Activated T-helper 17 cell treated with anti-CD3 and anti-CD28 coated beads, Interleukin-2, amount 50 U/mL, for 72 hours (primary cell): ENCODE measurements at regions not wholly inside any gene's neighbourhood (a gene's known extent, or its start where the extent isn't known, plus 50 kb on each side); places are given as distances from the start of the nearest gene placed in this dataset.

Source experiments
- ATAC-seq: fragments of 150-1000 bp; cut with Tn5 transposase; replicated peaks from 2 replicates; pipeline ENCODE4 v1.10.0; 2021; ENCODE audit warnings: mild to moderate bottlenecking, moderate library complexity
- H3K27ac Mint-ChIP-seq: one replicate; pipeline ENCODE4 v1.8.0; 2022; ENCODE audit warnings: mixed read lengths
- H3K27me3 Mint-ChIP-seq: one replicate; pipeline ENCODE4 v1.8.0; 2022; ENCODE audit warnings: mixed read lengths
- H3K36me3 Mint-ChIP-seq: one replicate; pipeline ENCODE4 v1.8.0; 2022; ENCODE audit warnings: low read depth, mild to moderate bottlenecking, mixed read lengths
- H3K4me1 Mint-ChIP-seq: one replicate; pipeline ENCODE4 v1.8.0; 2022; ENCODE audit warnings: mixed read lengths
- H3K4me3 Mint-ChIP-seq: one replicate; pipeline ENCODE4 v1.8.0; 2022; ENCODE audit warnings: mild to moderate bottlenecking, mixed read lengths
- H3K9me3 Mint-ChIP-seq: one replicate; pipeline ENCODE4 v1.8.0; 2022; ENCODE audit warnings: mixed read lengths

GRCh38 chr2:146458585-146458984 lies 1386.2 kb upstream of the ACVR2A start:
- H3K27me3 Mint-ChIP-seq, result no peaks in the 10 kb centered on the region
- no peak for ATAC-seq
- H3K9me3 Mint-ChIP-seq, result peaks cover 8% of the 10 kb centered on the region

GRCh38 chr2:146457221-146457620 lies 1387.6 kb upstream of the ACVR2A start:
- Mint-ChIP-seq H3K27me3 (no peaks in the 10 kb centered on the region), H3K9me3 (peaks cover 7% of the 10 kb centered on the region), H3K36me3 (no peaks in the 10 kb centered on the region), H3K4me1 (no peaks in the 10 kb centered on the region), H3K27ac (no peak overlapping the region), H3K4me3 (no peak overlapping the region)
- ATAC-seq, result no peak

More at GRCh38 chr2:146458585-146458984, 1386.2 kb upstream of the ACVR2A start:
- H3K4me3 Mint-ChIP-seq, result no peak overlapping the region
- H3K36me3 Mint-ChIP-seq, result no peaks in the 10 kb centered on the region
- H3K27ac Mint-ChIP-seq, result no peak overlapping the region
- no peaks in the 10 kb centered on the region for H3K4me1 Mint-ChIP-seq

GRCh38 chr2:146455325-146455724 lies 1389.5 kb upstream of the ACVR2A start:
- Mint-ChIP-seq H3K4me3 (no peak overlapping the region), H3K27ac (no peak overlapping the region), H3K4me1 (no peaks in the 10 kb centered on the region), H3K36me3 (no peaks in the 10 kb centered on the region), H3K27me3 (no peaks in the 10 kb centered on the region), H3K9me3 (no peaks in the 10 kb centered on the region)
- ATAC-seq, result no peak

- Mint-ChIP-seq H3K9me3 (no peaks in the 10 kb centered on the region), H3K4me1 (no peaks in the 10 kb centered on the region), H3K36me3 (no peaks in the 10 kb centered on the region), H3K27ac (no peak overlapping the region), H3K27me3 (no peaks in the 10 kb centered on the region), H3K4me3 (no peak overlapping the region)
- no peak for ATAC-seq
Measured at GRCh38 chr2:146451972-146452371, 1392.9 kb upstream of the ACVR2A start.

GRCh38 chr2:146450131-146450530 lies 1394.7 kb upstream of the ACVR2A start:
- H3K4me3 Mint-ChIP-seq, result no peak overlapping the region
- no peaks in the 10 kb centered on the region for H3K36me3 Mint-ChIP-seq
- no peaks in the 10 kb centered on the region for H3K4me1 Mint-ChIP-seq
- no peak for ATAC-seq
- H3K27me3 Mint-ChIP-seq, result no peaks in the 10 kb centered on the region
- H3K9me3 Mint-ChIP-seq, result no peaks in the 10 kb centered on the region
- H3K27ac Mint-ChIP-seq, result no peak overlapping the region

GRCh38 chr2:146444987-146445386 lies 1399.8 kb upstream of the ACVR2A start:
- Mint-ChIP-seq H3K27me3 (no peaks in the 10 kb centered on the region), H3K9me3 (no peaks in the 10 kb centered on the region), H3K36me3 (no peaks in the 10 kb centered on the region), H3K4me3 (no peak overlapping the region), H3K4me1 (no peaks in the 10 kb centered on the region), H3K27ac (no peak overlapping the region)
- no peak for ATAC-seq

- H3K27me3 Mint-ChIP-seq, result no peaks in the 10 kb centered on the region
- no peak overlapping the region for H3K27ac Mint-ChIP-seq
- H3K36me3 Mint-ChIP-seq, result no peaks in the 10 kb centered on the region
- ATAC-seq, result no peak
- no peaks in the 10 kb centered on the region for H3K4me1 Mint-ChIP-seq
- H3K4me3 Mint-ChIP-seq, result no peak overlapping the region
- no peaks in the 10 kb centered on the region for H3K9me3 Mint-ChIP-seq
Measured at GRCh38 chr2:146444085-146444484, 1400.7 kb upstream of the ACVR2A start.

- peaks cover 4% of the 10 kb centered on the region for H3K9me3 Mint-ChIP-seq
- no peaks in the 10 kb centered on the region for H3K36me3 Mint-ChIP-seq
- no peaks in the 10 kb centered on the region for H3K4me1 Mint-ChIP-seq
- H3K27me3 Mint-ChIP-seq, result no peaks in the 10 kb centered on the region
- ATAC-seq, result no peak
- H3K27ac Mint-ChIP-seq, result no peak overlapping the region
- H3K4me3 Mint-ChIP-seq, result no peak overlapping the region
Measured at GRCh38 chr2:146438246-146438645, 1406.6 kb upstream of the ACVR2A start.

GRCh38 chr2:146437712-146438111 lies 1407.1 kb upstream of the ACVR2A start:
- H3K36me3 Mint-ChIP-seq, result no peaks in the 10 kb centered on the region
- H3K27me3 Mint-ChIP-seq, result no peaks in the 10 kb centered on the region
- H3K4me1 Mint-ChIP-seq, result no peaks in the 10 kb centered on the region
- H3K27ac Mint-ChIP-seq, result no peak overlapping the region
- no peak for ATAC-seq
- H3K9me3 Mint-ChIP-seq, result peaks cover 4% of the 10 kb centered on the region
- H3K4me3 Mint-ChIP-seq, result no peak overlapping the region

- H3K4me3 Mint-ChIP-seq, result no peak overlapping the region
- H3K9me3 Mint-ChIP-seq, result peaks cover 4% of the 10 kb centered on the region
- ATAC-seq, result no peak
- no peaks in the 10 kb centered on the region for H3K27me3 Mint-ChIP-seq
- H3K36me3 Mint-ChIP-seq, result no peaks in the 10 kb centered on the region
- no peaks in the 10 kb centered on the region for H3K4me1 Mint-ChIP-seq
- no peak overlapping the region for H3K27ac Mint-ChIP-seq
Measured at GRCh38 chr2:146433116-146433875, 1411.5 kb upstream of the ACVR2A start.

- Mint-ChIP-seq H3K36me3 (no peaks in the 10 kb centered on the region), H3K27ac (no peak overlapping the region), H3K9me3 (no peaks in the 10 kb centered on the region), H3K4me1 (no peaks in the 10 kb centered on the region), H3K27me3 (no peaks in the 10 kb centered on the region), H3K4me3 (no peak overlapping the region)
- ATAC-seq, result no peak
Measured at GRCh38 chr2:146429366-146429765, 1415.5 kb upstream of the ACVR2A start.

GRCh38 chr2:146417942-146418341 lies 1426.9 kb upstream of the ACVR2A start:
- H3K36me3 Mint-ChIP-seq, result no peaks in the 10 kb centered on the region
- no peaks in the 10 kb centered on the region for H3K4me1 Mint-ChIP-seq
- no peaks in the 10 kb centered on the region for H3K27me3 Mint-ChIP-seq
- H3K9me3 Mint-ChIP-seq, result peaks cover 3% of the 10 kb centered on the region
- no peak for ATAC-seq
- H3K27ac Mint-ChIP-seq, result no peak overlapping the region
- no peak overlapping the region for H3K4me3 Mint-ChIP-seq

- H3K4me1 Mint-ChIP-seq, result no peaks in the 10 kb centered on the region
- peaks cover 3% of the 10 kb centered on the region for H3K9me3 Mint-ChIP-seq
- H3K4me3 Mint-ChIP-seq, result no peak overlapping the region
- no peak for ATAC-seq
- no peaks in the 10 kb centered on the region for H3K36me3 Mint-ChIP-seq
- H3K27me3 Mint-ChIP-seq, result no peaks in the 10 kb centered on the region
- H3K27ac Mint-ChIP-seq, result no peak overlapping the region
Measured at GRCh38 chr2:146415291-146415690, 1429.5 kb upstream of the ACVR2A start.

GRCh38 chr2:146414456-146414855 lies 1430.4 kb upstream of the ACVR2A start:
- Mint-ChIP-seq H3K4me1 (no peaks in the 10 kb centered on the region), H3K27ac (no peak overlapping the region), H3K4me3 (no peak overlapping the region), H3K36me3 (no peaks in the 10 kb centered on the region), H3K27me3 (no peaks in the 10 kb centered on the region), H3K9me3 (peaks cover 3% of the 10 kb centered on the region)
- no peak for ATAC-seq

GRCh38 chr2:146413086-146413610 lies 1431.7 kb upstream of the ACVR2A start:
- no peaks in the 10 kb centered on the region for H3K27me3 Mint-ChIP-seq
- H3K4me1 Mint-ChIP-seq, result no peaks in the 10 kb centered on the region
- H3K9me3 Mint-ChIP-seq, result peaks cover 3% of the 10 kb centered on the region
- no peak overlapping the region for H3K4me3 Mint-ChIP-seq
- no peaks in the 10 kb centered on the region for H3K36me3 Mint-ChIP-seq
- ATAC-seq, result no peak
- H3K27ac Mint-ChIP-seq, result no peak overlapping the region
